Loucy (cell line): ENCODE measurements at regions not wholly inside any gene's neighbourhood (a gene's known extent, or its start where the extent isn't known, plus 50 kb on each side); places are given as distances from the start of the nearest gene placed in this dataset.

ENCODE experiments used
- H2AFZ ChIP-seq: fragments of 200-600 bp; sonication (generic); 2 replicates; pipeline ENCODE4 v1.6.0; 2016; ENCODE audit warnings: antibody characterized with exemption, mild to moderate bottlenecking, low read length, moderate library complexity
- H3F3A ChIP-seq: fragments of 200-600 bp; 2 replicates; pipeline ENCODE4 v1.6.0; 2016; ENCODE audit warnings: antibody characterized with exemption, low read depth, mild to moderate bottlenecking
- H3K27me3 ChIP-seq: fragments of 200-600 bp; sonication (generic); 2 replicates; pipeline ENCODE4 v1.6.1; 2014; ENCODE audit warnings: low read length, mild to moderate bottlenecking; ENCODE audit not compliant: insufficient read depth, poor library complexity, severe bottlenecking
- H3K36me3 ChIP-seq: fragments of 200-600 bp; sonication (generic); 2 replicates; pipeline ENCODE4 v1.6.1; 2016; ENCODE audit warnings: low read length; ENCODE audit not compliant: insufficient read depth
- H3K4me1 ChIP-seq: fragments of 200-600 bp; sonication (generic); 2 replicates; pipeline ENCODE4 v1.5.1; 2014; ENCODE audit warnings: low read length, mild to moderate bottlenecking; ENCODE audit not compliant: insufficient read depth, poor library complexity, severe bottlenecking
- H3K4me2 ChIP-seq: fragments of 200-600 bp; sonication (generic); 2 replicates; pipeline ENCODE4 v1.6.0; 2014; ENCODE audit warnings: antibody characterized with exemption, low read length, low read depth, mild to moderate bottlenecking; ENCODE audit not compliant: poor library complexity, severe bottlenecking
- H3K4me3 ChIP-seq: fragments of 200-600 bp; sonication (generic); 2 replicates; pipeline ENCODE4 v1.5.1; 2014; ENCODE audit warnings: low read length, mild to moderate bottlenecking, mixed read lengths; ENCODE audit not compliant: poor library complexity, severe bottlenecking
- H3K79me2 ChIP-seq: fragments of 200-600 bp; sonication (generic); 2 replicates; pipeline ENCODE4 v1.6.1; 2014; ENCODE audit warnings: low read length; ENCODE audit not compliant: insufficient read depth
- H3K9ac ChIP-seq: fragments of 200-600 bp; sonication (generic); 2 replicates; pipeline ENCODE4 v1.6.0; 2014; ENCODE audit warnings: mild to moderate bottlenecking, low read depth, low read length, moderate library complexity; ENCODE audit not compliant: poor library complexity, severe bottlenecking
- H3K9me2 ChIP-seq: fragments of 200-600 bp; sonication (generic); replicated peaks from 2 replicates; pipeline ENCODE4 v1.6.1; 2016; ENCODE audit warnings: low read depth, low read length, mixed read lengths
- H3K9me3 ChIP-seq: fragments of 200-600 bp; sonication (generic); 2 replicates; pipeline ENCODE4 v1.6.1; 2014; ENCODE audit warnings: mild to moderate bottlenecking, antibody characterized with exemption, low read length, low read depth; ENCODE audit not compliant: insufficient read depth
- H4K20me1 ChIP-seq: fragments of 200-600 bp; sonication (generic); 2 replicates; pipeline ENCODE4 v1.6.0; 2014; ENCODE audit warnings: antibody characterized with exemption, low read length, mild to moderate bottlenecking; ENCODE audit not compliant: insufficient read depth, poor library complexity, severe bottlenecking
- EZH2phosphoT487 ChIP-seq: fragments of 200-600 bp; IDR thresholded peaks from 2 replicates; pipeline ENCODE4 v1.6.1; 2018; ENCODE audit warnings: antibody characterized with exemption, mild to moderate bottlenecking, moderate library complexity, borderline replicate concordance
- TF ChIP-seq, protein P1 (sequence below): fragments of 200-600 bp; sonication (generic); conservative IDR thresholded peaks from 2 replicates; pipeline ENCODE4 v1.5.1; 2014; ENCODE audit warnings: mild to moderate bottlenecking, antibody characterized with exemption, low read length

DNA sequence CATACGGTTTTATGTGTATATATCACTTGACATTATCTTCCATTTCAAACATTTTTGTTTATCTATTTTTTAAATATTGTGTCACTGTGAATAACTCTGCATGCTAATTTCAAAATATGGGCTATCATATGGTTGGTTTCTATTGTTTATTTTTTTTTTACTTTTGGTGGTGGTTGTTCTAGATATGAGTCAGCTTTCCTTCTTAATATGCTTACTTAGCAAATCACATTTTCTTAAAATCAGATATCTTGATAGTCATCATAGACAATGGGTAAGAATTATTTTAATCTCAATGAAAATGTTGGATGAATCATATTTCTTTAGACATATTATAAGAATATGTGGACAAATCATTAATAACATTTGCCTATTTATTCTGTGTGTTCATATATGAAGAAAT is 881.5 kb downstream of the BRINP3 start:
- Histone ChIP-seq H3F3A (no peaks in the 10 kb centered on the region), H2AFZ (no peak overlapping the region), H3K36me3 (no peaks in the 10 kb centered on the region), H3K9me2 (no peaks in the 10 kb centered on the region), H4K20me1 (no peaks in the 10 kb centered on the region), H3K9ac (no peak overlapping the region), H3K4me3 (no peak overlapping the region), H3K27me3 (no peaks in the 10 kb centered on the region), H3K79me2 (no peaks in the 10 kb centered on the region), H3K4me2 (no peak overlapping the region), H3K4me1 (no peaks in the 10 kb centered on the region), H3K9me3 (no peaks in the 10 kb centered on the region)
- TF ChIP-seq, protein P1, sequence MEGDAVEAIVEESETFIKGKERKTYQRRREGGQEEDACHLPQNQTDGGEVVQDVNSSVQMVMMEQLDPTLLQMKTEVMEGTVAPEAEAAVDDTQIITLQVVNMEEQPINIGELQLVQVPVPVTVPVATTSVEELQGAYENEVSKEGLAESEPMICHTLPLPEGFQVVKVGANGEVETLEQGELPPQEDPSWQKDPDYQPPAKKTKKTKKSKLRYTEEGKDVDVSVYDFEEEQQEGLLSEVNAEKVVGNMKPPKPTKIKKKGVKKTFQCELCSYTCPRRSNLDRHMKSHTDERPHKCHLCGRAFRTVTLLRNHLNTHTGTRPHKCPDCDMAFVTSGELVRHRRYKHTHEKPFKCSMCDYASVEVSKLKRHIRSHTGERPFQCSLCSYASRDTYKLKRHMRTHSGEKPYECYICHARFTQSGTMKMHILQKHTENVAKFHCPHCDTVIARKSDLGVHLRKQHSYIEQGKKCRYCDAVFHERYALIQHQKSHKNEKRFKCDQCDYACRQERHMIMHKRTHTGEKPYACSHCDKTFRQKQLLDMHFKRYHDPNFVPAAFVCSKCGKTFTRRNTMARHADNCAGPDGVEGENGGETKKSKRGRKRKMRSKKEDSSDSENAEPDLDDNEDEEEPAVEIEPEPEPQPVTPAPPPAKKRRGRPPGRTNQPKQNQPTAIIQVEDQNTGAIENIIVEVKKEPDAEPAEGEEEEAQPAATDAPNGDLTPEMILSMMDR: no peak
- TF ChIP-seq EZH2phosphoT487: no peak

GRCh38 chr1:189597083-189597482 is 880.6 kb downstream of the BRINP3 start:
- Histone ChIP-seq H4K20me1 (no peaks in the 10 kb centered on the region), H3K4me3 (no peak overlapping the region), H3F3A (no peaks in the 10 kb centered on the region), H3K9me2 (no peaks in the 10 kb centered on the region), H3K4me2 (no peak overlapping the region), H3K27me3 (no peaks in the 10 kb centered on the region), H3K4me1 (no peaks in the 10 kb centered on the region), H3K36me3 (no peaks in the 10 kb centered on the region), H3K9ac (no peak overlapping the region), H2AFZ (no peak overlapping the region), H3K79me2 (no peaks in the 10 kb centered on the region), H3K9me3 (no peaks in the 10 kb centered on the region)
- TF ChIP-seq EZH2phosphoT487: no peak
- TF ChIP-seq, protein P1: no peak

DNA sequence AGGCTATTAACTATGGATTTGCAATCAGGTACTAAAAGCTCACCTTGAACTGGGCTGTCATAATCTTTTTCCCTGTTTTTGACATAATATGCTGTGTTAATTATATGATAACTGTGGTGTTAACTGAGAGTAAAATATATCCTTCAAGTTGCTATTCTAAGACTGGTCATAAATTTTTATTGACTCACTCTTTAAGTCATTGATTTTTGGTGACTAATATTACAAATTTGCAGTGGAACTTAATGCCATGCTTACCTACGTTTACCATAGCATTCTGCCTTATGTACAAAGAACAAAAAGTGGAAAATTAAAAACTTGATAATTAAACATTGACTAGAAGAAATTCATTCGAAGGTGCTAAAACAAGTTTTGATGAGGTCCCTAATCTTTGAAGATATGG is 872.4 kb downstream of the BRINP3 start:
- no peaks in the 10 kb centered on the region for H4K20me1 ChIP-seq
- H3K27me3 ChIP-seq: no peaks in the 10 kb centered on the region
- no peak overlapping the region for H2AFZ ChIP-seq
- H3K4me3 ChIP-seq: no peak overlapping the region
- no peak overlapping the region for H3K4me2 ChIP-seq
- H3K9ac ChIP-seq: no peak overlapping the region
- H3K36me3 ChIP-seq: no peaks in the 10 kb centered on the region
- TF ChIP-seq, protein P1: no peak
- TF ChIP-seq EZH2phosphoT487: no peak
- no peaks in the 10 kb centered on the region for H3K9me3 ChIP-seq
- H3K9me2 ChIP-seq: no peaks in the 10 kb centered on the region
- no peaks in the 10 kb centered on the region for H3K79me2 ChIP-seq
- no peaks in the 10 kb centered on the region for H3F3A ChIP-seq
- H3K4me1 ChIP-seq: no peaks in the 10 kb centered on the region
